Endodermal cell (in vitro differentiated cells): ENCODE measurements at regions not wholly inside any gene's neighbourhood (a gene's known extent, or its start where the extent isn't known, plus 50 kb on each side); places are given as distances from the start of the nearest gene placed in this dataset.

Experiments used
- DNase-seq: peaks from one replicate; pipeline ENCODE4 v3.0.0-alpha.2; 2017
- H3K27ac ChIP-seq: 2 replicates; pipeline ENCODE4 v1.5.1; 2013; ENCODE audit warnings: mild to moderate bottlenecking, low read depth, low read length, moderate library complexity
- H3K27me3 ChIP-seq: 2 replicates; pipeline ENCODE4 v1.6.1; 2013; ENCODE audit warnings: mild to moderate bottlenecking, low read length, moderate library complexity; ENCODE audit not compliant: insufficient read depth, control insufficient read depth, poor library complexity, severe bottlenecking
- H3K36me3 ChIP-seq: 2 replicates; pipeline ENCODE4 v1.7.0; 2013; ENCODE audit warnings: mild to moderate bottlenecking, low read length, moderate library complexity; ENCODE audit not compliant: control insufficient read depth, insufficient read depth
- H3K4me1 ChIP-seq: one replicate; pipeline ENCODE4 v1.7.0; 2013; ENCODE audit warnings: low read length; ENCODE audit not compliant: control insufficient read depth, insufficient read depth
- H3K4me3 ChIP-seq: 2 replicates; pipeline ENCODE4 v1.5.1; 2013; ENCODE audit warnings: mild to moderate bottlenecking, low read length, moderate library complexity
- H3K9ac ChIP-seq: 2 replicates; pipeline ENCODE4 v1.6.1; 2013; ENCODE audit warnings: mild to moderate bottlenecking, low read length, moderate library complexity; ENCODE audit not compliant: poor library complexity, severe bottlenecking; ENCODE audit errors: extremely low read depth
- H3K9me3 ChIP-seq: 2 replicates; pipeline ENCODE4 v1.6.1; 2013; ENCODE audit warnings: mild to moderate bottlenecking, low read length, moderate library complexity; ENCODE audit not compliant: control insufficient read depth
- H3K27ac Mint-ChIP-seq: 2 replicates; pipeline ENCODE4 v1.8.0; 2020; ENCODE audit warnings: mixed read lengths
- H3K27me3 Mint-ChIP-seq: 2 replicates; pipeline ENCODE4 v1.8.0; 2021; ENCODE audit warnings: mild to moderate bottlenecking, mixed read lengths; ENCODE audit not compliant: insufficient read depth
- H3K36me3 Mint-ChIP-seq: 2 replicates; pipeline ENCODE4 v1.8.0; 2020; ENCODE audit warnings: low read depth, mixed read lengths
- H3K4me1 Mint-ChIP-seq: 2 replicates; pipeline ENCODE4 v1.8.0; 2020; ENCODE audit warnings: mixed read lengths
- H3K4me3 Mint-ChIP-seq: 2 replicates; pipeline ENCODE4 v1.8.0; 2020; ENCODE audit warnings: mild to moderate bottlenecking, moderate library complexity, mixed read lengths
- H3K9me3 Mint-ChIP-seq: 2 replicates; pipeline ENCODE4 v1.8.0; 2020; ENCODE audit warnings: mild to moderate bottlenecking, mixed read lengths
- CTCF ChIP-seq: fragments of 200-600 bp; sonication (generic); conservative IDR thresholded peaks from 2 replicates; pipeline ENCODE4 v1.5.0; 2021; ENCODE audit warnings: antibody characterized with exemption, mild to moderate bottlenecking
- WGBS, 2 experiments: methylation state at CpG; one replicate each; pipeline versions ENCODE4 v1.1.5 to v1.1.7; 2013; ENCODE audit warnings: missing lambda C conversion rate in 2 of 2, mixed read lengths in 1 of 2; ENCODE audit not compliant: insufficient coverage in 1 of 2, insufficient read length in 1 of 2; 5-methylcytosine and 5-hydroxymethylcytosine counted together

GRCh38 chr13:109685203-109685602, 101.2 kb downstream of the IRS2 start:
- Histone ChIP-seq H3K9me3 (no peaks in the 10 kb centered on the region), H3K27me3 (no peaks in the 10 kb centered on the region), H3K4me3 (no peak overlapping the region), H3K36me3 (no peaks in the 10 kb centered on the region), H3K4me1 (peaks cover 8% of the 10 kb centered on the region), H3K27ac (no peak overlapping the region), H3K9ac (no peak overlapping the region)
- H3K27me3 Mint-ChIP-seq = peaks cover 5% of the 10 kb centered on the region
- no peaks in the 10 kb centered on the region for H3K36me3 Mint-ChIP-seq
- peaks cover 34% of the 10 kb centered on the region for H3K4me1 Mint-ChIP-seq
- DNase-seq = no peak
- H3K27ac Mint-ChIP-seq = no peak overlapping the region
- WGBS, 2 experiments = 87 to 91% methylated on average over 7 to 9 of the region's 9 CpGs
- no peak overlapping the region for H3K4me3 Mint-ChIP-seq
- H3K9me3 Mint-ChIP-seq = no peaks in the 10 kb centered on the region
- TF ChIP-seq CTCF = no peak

DNA sequence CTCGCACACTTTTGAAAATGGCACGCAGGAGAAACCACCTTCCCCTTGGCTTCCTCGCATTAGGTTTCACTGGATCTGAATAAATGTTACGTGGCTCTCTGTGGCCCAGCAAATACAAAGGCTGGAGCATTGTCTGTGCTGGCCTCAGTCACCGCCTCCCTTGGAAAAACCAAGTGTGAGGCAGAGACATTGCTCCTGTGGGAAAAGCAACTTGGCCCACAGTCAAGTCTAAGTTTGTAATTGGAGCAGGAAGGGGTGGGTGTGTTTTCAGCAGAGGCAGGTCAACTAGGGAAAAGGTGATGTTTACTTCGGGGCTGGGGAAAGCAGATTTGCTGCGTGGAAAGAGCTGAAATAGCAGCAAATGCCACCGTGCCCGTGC, 101.6 kb downstream of the IRS2 start:
- Histone ChIP-seq H3K4me1 (peaks cover 8% of the 10 kb centered on the region), H3K27ac (no peak overlapping the region), H3K4me3 (no peak overlapping the region), H3K9me3 (no peaks in the 10 kb centered on the region), H3K9ac (no peak overlapping the region), H3K36me3 (no peaks in the 10 kb centered on the region), H3K27me3 (no peaks in the 10 kb centered on the region)
- Mint-ChIP-seq H3K27ac (no peak overlapping the region), H3K4me3 (no peak overlapping the region), H3K4me1 (peaks cover 34% of the 10 kb centered on the region), H3K36me3 (no peaks in the 10 kb centered on the region), H3K9me3 (no peaks in the 10 kb centered on the region), H3K27me3 (peaks cover 5% of the 10 kb centered on the region)
- no peak for DNase-seq
- WGBS, 2 experiments = 81 to 88% methylated on average over 9 of the region's 9 CpGs
- no peak for TF ChIP-seq CTCF

DNA sequence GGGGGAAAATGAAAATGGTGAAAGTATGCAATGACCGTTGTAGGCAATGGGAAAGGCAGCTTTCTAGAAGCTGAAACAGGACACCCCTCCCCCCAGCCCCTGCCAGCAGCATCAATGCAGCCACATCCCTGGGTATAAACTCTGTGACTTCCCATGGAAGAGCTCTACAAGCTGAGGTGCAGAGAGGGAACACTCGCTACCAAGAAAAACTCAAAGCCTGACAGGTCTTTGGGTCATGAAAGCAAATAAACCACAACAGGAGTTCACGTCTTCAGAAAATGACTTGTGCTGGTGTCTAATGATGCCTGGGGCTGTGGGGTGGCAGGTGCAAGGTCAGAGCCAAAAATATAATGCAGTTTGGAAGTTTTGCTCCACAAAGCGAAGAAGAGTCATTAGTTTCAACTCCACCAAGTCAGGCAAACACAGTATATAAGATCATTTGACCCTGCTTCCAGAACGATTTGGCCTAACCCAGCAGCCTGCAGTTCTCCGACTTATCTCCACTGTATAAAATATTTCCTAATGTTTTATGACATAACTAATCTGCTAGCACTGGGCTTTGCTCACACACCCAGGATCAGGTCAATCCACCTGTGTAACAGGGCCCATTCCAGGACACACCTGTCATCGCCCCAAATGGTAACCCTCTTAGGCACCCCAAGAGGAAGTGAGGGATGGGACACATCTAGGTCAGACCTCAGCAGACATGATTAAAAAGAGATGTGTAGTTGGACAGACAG, 102.1 kb downstream of the IRS2 start:
- Mint-ChIP-seq H3K4me3 (no peak overlapping the region), H3K4me1 (peaks cover 34% of the 10 kb centered on the region), H3K9me3 (no peaks in the 10 kb centered on the region), H3K36me3 (no peaks in the 10 kb centered on the region), H3K27ac (no peak overlapping the region), H3K27me3 (peaks cover 5% of the 10 kb centered on the region)
- no peaks in the 10 kb centered on the region for H3K9me3 ChIP-seq
- 94 to 100% methylated on average over 5 to 7 of the region's 7 CpGs for WGBS, 2 experiments
- no peak overlapping the region for H3K9ac ChIP-seq
- no peaks in the 10 kb centered on the region for H3K27me3 ChIP-seq
- peaks cover 8% of the 10 kb centered on the region for H3K4me1 ChIP-seq
- H3K4me3 ChIP-seq = no peak overlapping the region
- no peak for DNase-seq
- no peak for TF ChIP-seq CTCF
- H3K36me3 ChIP-seq = no peaks in the 10 kb centered on the region
- no peak overlapping the region for H3K27ac ChIP-seq
